ENCODE measurements at regions not wholly inside any gene's neighbourhood (a gene's known extent, or its start where the extent isn't known, plus 50 kb on each side); places are given as distances from the start of the nearest gene placed in this dataset.

- Histone ChIP-seq H3K9ac (ENCODE audit: low read depth, low read length) (no peak overlapping the region), H2AFZ (ENCODE audit: low read depth, low read length) (no peak overlapping the region), H3K4me1 (ENCODE audit: insufficient read depth, low read length) (no peaks in the 10 kb centered on the region), H3K9me3 (ENCODE audit: insufficient read depth, low read length, severe bottlenecking) (no peaks in the 10 kb centered on the region), H3K79me2 (ENCODE audit: insufficient read depth, low read length) (no peaks in the 10 kb centered on the region), H3K27me3 (ENCODE audit: insufficient read depth, low read length, poor library complexity) (no peaks in the 10 kb centered on the region), H3K36me3 (ENCODE audit: insufficient read depth, low read length) (no peaks in the 10 kb centered on the region), H3K4me2 (ENCODE audit: insufficient read depth, low read length) (no peak overlapping the region), H3K4me3 (ENCODE audit: low read depth in 1 of 2, low read length in 2 of 2) (no peak overlapping the region), H4K20me1 (ENCODE audit: insufficient read depth, low read length) (no peaks in the 10 kb centered on the region), H3K27ac (ENCODE audit: low read length) (no peak overlapping the region)
- DNase-seq, result no peak
- TF ChIP-seq CTCF (IDR thresholded peaks at IDR 0.05; ENCODE audit: borderline replicate concordance, extremely low read depth, low read length, poor library complexity, severe bottlenecking), result no peak
- TF ChIP-seq EZH2 (IDR thresholded peaks at IDR 0.05; ENCODE audit: borderline replicate concordance, low read depth, low read length, severe bottlenecking), result no peak
- no peak for ATAC-seq (ENCODE audit: insufficient read depth, low read depth)
Observed at GRCh38 chr6:23354004-23354403, 772.0 kb upstream of the NRSN1 start.

GRCh38 chr6:23357185-23357766, 768.7 kb upstream of the NRSN1 start:
- Histone ChIP-seq H2AFZ (ENCODE audit: low read depth, low read length) (no peak overlapping the region), H3K79me2 (ENCODE audit: insufficient read depth, low read length) (no peaks in the 10 kb centered on the region), H4K20me1 (ENCODE audit: insufficient read depth, low read length) (no peaks in the 10 kb centered on the region), H3K27ac (ENCODE audit: low read length) (no peak overlapping the region), H3K27me3 (ENCODE audit: insufficient read depth, low read length, poor library complexity) (no peaks in the 10 kb centered on the region), H3K9me3 (ENCODE audit: insufficient read depth, low read length, severe bottlenecking) (no peaks in the 10 kb centered on the region), H3K4me3 (ENCODE audit: low read depth in 1 of 2, low read length in 2 of 2) (no peak overlapping the region), H3K36me3 (ENCODE audit: insufficient read depth, low read length) (no peaks in the 10 kb centered on the region), H3K4me1 (ENCODE audit: insufficient read depth, low read length) (no peaks in the 10 kb centered on the region), H3K4me2 (ENCODE audit: insufficient read depth, low read length) (no peak overlapping the region), H3K9ac (ENCODE audit: low read depth, low read length) (no peak overlapping the region)
- ATAC-seq (ENCODE audit: insufficient read depth, low read depth) (no peak), DNase-seq (no peak)
- TF ChIP-seq CTCF (IDR thresholded peaks at IDR 0.05; ENCODE audit: borderline replicate concordance, extremely low read depth, low read length, poor library complexity, severe bottlenecking) (no peak), EZH2 (IDR thresholded peaks at IDR 0.05; ENCODE audit: borderline replicate concordance, low read depth, low read length, severe bottlenecking) (no peak)

- Histone ChIP-seq H3K4me3 (ENCODE audit: low read depth in 1 of 2, low read length in 2 of 2) (no peak overlapping the region), H3K79me2 (ENCODE audit: insufficient read depth, low read length) (no peaks in the 10 kb centered on the region), H3K4me2 (ENCODE audit: insufficient read depth, low read length) (no peak overlapping the region), H3K27me3 (ENCODE audit: insufficient read depth, low read length, poor library complexity) (no peaks in the 10 kb centered on the region), H2AFZ (ENCODE audit: low read depth, low read length) (no peak overlapping the region), H3K4me1 (ENCODE audit: insufficient read depth, low read length) (no peaks in the 10 kb centered on the region), H3K9ac (ENCODE audit: low read depth, low read length) (no peak overlapping the region), H3K36me3 (ENCODE audit: insufficient read depth, low read length) (no peaks in the 10 kb centered on the region), H4K20me1 (ENCODE audit: insufficient read depth, low read length) (no peaks in the 10 kb centered on the region), H3K9me3 (ENCODE audit: insufficient read depth, low read length, severe bottlenecking) (no peaks in the 10 kb centered on the region), H3K27ac (ENCODE audit: low read length) (no peak overlapping the region)
- TF ChIP-seq CTCF (IDR thresholded peaks at IDR 0.05; ENCODE audit: borderline replicate concordance, extremely low read depth, low read length, poor library complexity, severe bottlenecking) (no peak), EZH2 (IDR thresholded peaks at IDR 0.05; ENCODE audit: borderline replicate concordance, low read depth, low read length, severe bottlenecking) (no peak)
- ATAC-seq (ENCODE audit: insufficient read depth, low read depth) (no peak), DNase-seq (no peak)
Observed at GRCh38 chr6:23365732-23366131, 760.3 kb upstream of the NRSN1 start.

- no peak for ATAC-seq (ENCODE audit: insufficient read depth, low read depth)
- Histone ChIP-seq H2AFZ (ENCODE audit: low read depth, low read length) (no peak overlapping the region), H3K9me3 (ENCODE audit: insufficient read depth, low read length, severe bottlenecking) (no peaks in the 10 kb centered on the region), H3K4me1 (ENCODE audit: insufficient read depth, low read length) (no peaks in the 10 kb centered on the region), H3K36me3 (ENCODE audit: insufficient read depth, low read length) (no peaks in the 10 kb centered on the region), H3K79me2 (ENCODE audit: insufficient read depth, low read length) (no peaks in the 10 kb centered on the region), H3K4me3 (ENCODE audit: low read depth in 1 of 2, low read length in 2 of 2) (no peak overlapping the region), H4K20me1 (ENCODE audit: insufficient read depth, low read length) (no peaks in the 10 kb centered on the region), H3K9ac (ENCODE audit: low read depth, low read length) (no peak overlapping the region), H3K27ac (ENCODE audit: low read length) (no peak overlapping the region), H3K27me3 (ENCODE audit: insufficient read depth, low read length, poor library complexity) (no peaks in the 10 kb centered on the region), H3K4me2 (ENCODE audit: insufficient read depth, low read length) (no peak overlapping the region)
- no peak for DNase-seq
- TF ChIP-seq CTCF (IDR thresholded peaks at IDR 0.05; ENCODE audit: borderline replicate concordance, extremely low read depth, low read length, poor library complexity, severe bottlenecking) (no peak), EZH2 (IDR thresholded peaks at IDR 0.05; ENCODE audit: borderline replicate concordance, low read depth, low read length, severe bottlenecking) (no peak)
Observed at GRCh38 chr6:23367311-23367710, 758.7 kb upstream of the NRSN1 start.

All from DND-41 (cell line).